ENCODE measurements at regions not wholly inside any gene's neighbourhood (a gene's known extent, or its start where the extent isn't known, plus 50 kb on each side); places are given as distances from the start of the nearest gene placed in this dataset.

DNA sequence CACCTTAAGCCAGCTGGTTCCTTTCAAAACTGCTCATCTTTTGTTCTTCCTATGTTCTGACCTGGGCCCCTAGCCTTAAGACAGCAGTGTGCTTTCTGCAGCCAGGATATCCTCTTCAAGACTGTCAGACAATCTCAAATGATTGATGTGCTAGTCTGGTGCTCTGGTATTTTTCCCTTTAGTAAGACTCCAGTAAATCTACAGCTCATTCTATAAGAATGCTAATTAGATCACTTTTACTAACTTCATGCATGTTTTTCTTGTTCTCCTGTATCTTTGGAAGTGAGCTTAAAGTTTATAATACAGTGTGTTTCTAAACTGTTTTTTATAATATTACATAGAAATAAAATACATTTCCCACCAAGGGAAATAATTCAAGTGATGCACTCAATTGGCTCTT is 220.9 kb upstream of the NANOGP8 start:
- TF ChIP-seq, protein P1, sequence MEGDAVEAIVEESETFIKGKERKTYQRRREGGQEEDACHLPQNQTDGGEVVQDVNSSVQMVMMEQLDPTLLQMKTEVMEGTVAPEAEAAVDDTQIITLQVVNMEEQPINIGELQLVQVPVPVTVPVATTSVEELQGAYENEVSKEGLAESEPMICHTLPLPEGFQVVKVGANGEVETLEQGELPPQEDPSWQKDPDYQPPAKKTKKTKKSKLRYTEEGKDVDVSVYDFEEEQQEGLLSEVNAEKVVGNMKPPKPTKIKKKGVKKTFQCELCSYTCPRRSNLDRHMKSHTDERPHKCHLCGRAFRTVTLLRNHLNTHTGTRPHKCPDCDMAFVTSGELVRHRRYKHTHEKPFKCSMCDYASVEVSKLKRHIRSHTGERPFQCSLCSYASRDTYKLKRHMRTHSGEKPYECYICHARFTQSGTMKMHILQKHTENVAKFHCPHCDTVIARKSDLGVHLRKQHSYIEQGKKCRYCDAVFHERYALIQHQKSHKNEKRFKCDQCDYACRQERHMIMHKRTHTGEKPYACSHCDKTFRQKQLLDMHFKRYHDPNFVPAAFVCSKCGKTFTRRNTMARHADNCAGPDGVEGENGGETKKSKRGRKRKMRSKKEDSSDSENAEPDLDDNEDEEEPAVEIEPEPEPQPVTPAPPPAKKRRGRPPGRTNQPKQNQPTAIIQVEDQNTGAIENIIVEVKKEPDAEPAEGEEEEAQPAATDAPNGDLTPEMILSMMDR (IDR thresholded peaks at IDR 0.05), result no peak
- TF ChIP-seq EP300 (IDR thresholded peaks at IDR 0.05) (peak in 1 of 4 donors; percentile 25), POLR2A (IDR thresholded peaks at IDR 0.05) (no peak)

All from upper lobe of left lung (tissue), 4 donors.